ENCODE measurements at regions not wholly inside any gene's neighbourhood (a gene's known extent, or its start where the extent isn't known, plus 50 kb on each side); places are given as distances from the start of the nearest gene placed in this dataset.

- TF ChIP-seq POLR2A (IDR thresholded peaks at IDR 0.05), result no peak
- TF ChIP-seq, protein P1, sequence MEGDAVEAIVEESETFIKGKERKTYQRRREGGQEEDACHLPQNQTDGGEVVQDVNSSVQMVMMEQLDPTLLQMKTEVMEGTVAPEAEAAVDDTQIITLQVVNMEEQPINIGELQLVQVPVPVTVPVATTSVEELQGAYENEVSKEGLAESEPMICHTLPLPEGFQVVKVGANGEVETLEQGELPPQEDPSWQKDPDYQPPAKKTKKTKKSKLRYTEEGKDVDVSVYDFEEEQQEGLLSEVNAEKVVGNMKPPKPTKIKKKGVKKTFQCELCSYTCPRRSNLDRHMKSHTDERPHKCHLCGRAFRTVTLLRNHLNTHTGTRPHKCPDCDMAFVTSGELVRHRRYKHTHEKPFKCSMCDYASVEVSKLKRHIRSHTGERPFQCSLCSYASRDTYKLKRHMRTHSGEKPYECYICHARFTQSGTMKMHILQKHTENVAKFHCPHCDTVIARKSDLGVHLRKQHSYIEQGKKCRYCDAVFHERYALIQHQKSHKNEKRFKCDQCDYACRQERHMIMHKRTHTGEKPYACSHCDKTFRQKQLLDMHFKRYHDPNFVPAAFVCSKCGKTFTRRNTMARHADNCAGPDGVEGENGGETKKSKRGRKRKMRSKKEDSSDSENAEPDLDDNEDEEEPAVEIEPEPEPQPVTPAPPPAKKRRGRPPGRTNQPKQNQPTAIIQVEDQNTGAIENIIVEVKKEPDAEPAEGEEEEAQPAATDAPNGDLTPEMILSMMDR (IDR thresholded peaks at IDR 0.05), result no peak
Observed at GRCh38 chr13:47415048-47415447, 518.2 kb upstream of the HTR2A start.

Data from sigmoid colon (tissue), 3 donors.